ENCODE measurements at regions not wholly inside any gene's neighbourhood (a gene's known extent, or its start where the extent isn't known, plus 50 kb on each side); places are given as distances from the start of the nearest gene placed in this dataset.

GRCh38 chr6:96687121-96687520, 124.2 kb downstream of the FHL5 start:
- no peaks in the 10 kb centered on the region for H3K4me1 Mint-ChIP-seq
- DNase-seq (ENCODE audit: low spot score in 2 of 2) (no peak), ATAC-seq (replicated peaks; ENCODE audit: extremely low read depth, poor library complexity, severe bottlenecking) (no peak)
- H3K27me3 Mint-ChIP-seq, result peaks cover 74% of the 10 kb centered on the region
- no peak overlapping the region for H3K4me3 Mint-ChIP-seq
- H3K27ac Mint-ChIP-seq (ENCODE audit: low read depth), result no peak overlapping the region
- no peaks in the 10 kb centered on the region for H3K36me3 Mint-ChIP-seq (ENCODE audit: insufficient read depth)
- H3K9me3 Mint-ChIP-seq, result no peaks in the 10 kb centered on the region

DNA sequence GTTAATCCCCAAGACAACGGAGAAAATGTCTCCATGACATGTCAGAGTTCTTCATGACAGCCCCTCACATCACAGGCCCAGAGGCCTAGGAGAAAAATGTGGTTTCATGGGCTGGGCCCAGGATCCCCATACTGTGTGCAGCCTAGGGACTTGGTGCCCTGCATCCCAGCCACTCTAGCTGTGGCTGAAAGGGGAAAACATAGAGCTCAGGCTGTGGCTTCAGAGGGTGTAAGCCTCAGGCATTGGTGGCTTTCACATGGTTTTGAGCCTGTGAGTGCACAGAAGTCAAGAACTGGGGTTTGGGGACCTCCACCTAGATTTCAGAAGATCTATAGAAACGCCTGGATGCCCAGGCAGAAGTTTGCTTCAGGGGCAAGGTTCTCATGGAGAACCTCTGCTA, 122.8 kb downstream of the FHL5 start:
- Mint-ChIP-seq H3K27ac (ENCODE audit: low read depth) (no peak overlapping the region), H3K9me3 (no peaks in the 10 kb centered on the region), H3K4me3 (no peak overlapping the region), H3K4me1 (no peaks in the 10 kb centered on the region), H3K27me3 (peaks cover 70% of the 10 kb centered on the region), H3K36me3 (ENCODE audit: insufficient read depth) (no peaks in the 10 kb centered on the region)
- ATAC-seq (replicated peaks; ENCODE audit: extremely low read depth, poor library complexity, severe bottlenecking), result no peak
- DNase-seq (ENCODE audit: low spot score in 2 of 2), result no peak

DNA sequence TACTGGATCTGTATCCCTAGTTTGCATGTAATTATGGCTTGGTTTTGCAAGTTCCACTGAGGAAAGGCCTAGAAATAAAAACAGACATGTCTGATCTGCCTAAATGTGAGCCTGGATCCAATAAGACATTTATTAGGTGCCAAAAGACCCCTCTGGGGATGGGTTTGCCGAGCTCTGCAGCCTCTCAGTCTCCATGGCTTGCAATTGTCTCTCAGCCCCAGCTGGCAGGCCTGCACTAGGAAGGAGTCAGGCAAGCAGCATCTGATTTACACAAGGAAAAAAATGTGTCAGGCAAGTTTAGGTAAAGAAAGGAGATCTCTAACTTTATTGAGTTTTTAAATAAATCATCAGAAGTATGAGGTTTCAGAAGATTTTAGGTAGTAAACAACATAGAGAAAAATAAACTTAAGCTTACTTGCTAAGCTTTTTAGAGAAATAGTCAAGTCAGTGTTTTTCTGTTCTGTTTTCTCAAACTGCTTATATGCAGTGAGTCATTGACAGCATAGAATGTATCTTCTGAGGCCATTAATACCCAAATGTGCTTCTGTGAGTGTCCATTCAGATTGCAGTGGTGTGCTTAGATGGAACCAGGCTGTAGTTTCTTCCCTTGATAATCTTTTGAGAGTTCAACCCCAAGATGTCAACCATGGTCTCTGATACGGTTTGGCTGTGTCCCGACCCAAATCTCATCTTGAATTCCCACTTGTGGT, 121.0 kb downstream of the FHL5 start:
- H3K4me1 Mint-ChIP-seq, result no peaks in the 10 kb centered on the region
- no peak overlapping the region for H3K4me3 Mint-ChIP-seq
- H3K27me3 Mint-ChIP-seq, result peaks cover 52% of the 10 kb centered on the region
- no peaks in the 10 kb centered on the region for H3K9me3 Mint-ChIP-seq
- H3K27ac Mint-ChIP-seq (ENCODE audit: low read depth), result no peak overlapping the region
- DNase-seq (ENCODE audit: low spot score in 2 of 2), result no peak
- no peak for ATAC-seq (replicated peaks; ENCODE audit: extremely low read depth, poor library complexity, severe bottlenecking)
- no peaks in the 10 kb centered on the region for H3K36me3 Mint-ChIP-seq (ENCODE audit: insufficient read depth)

DNA sequence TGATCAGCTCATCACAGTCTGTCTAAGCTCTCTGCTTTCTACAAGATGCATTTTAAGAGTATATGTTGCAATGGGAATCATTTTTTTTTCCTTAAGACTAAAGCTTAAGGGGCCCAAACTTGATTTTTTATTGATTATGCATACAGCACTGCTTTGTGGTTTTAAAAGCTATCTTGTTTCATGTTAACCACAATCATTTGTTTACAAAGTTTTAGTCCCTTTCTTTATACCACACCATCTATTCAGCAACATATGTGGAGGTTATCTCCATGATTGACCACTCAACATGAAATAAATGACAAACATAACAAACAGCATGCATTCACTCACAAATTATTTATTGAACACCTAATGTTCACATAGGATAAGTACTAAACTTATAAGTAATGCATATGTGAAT, 119.1 kb downstream of the FHL5 start:
- H3K27me3 Mint-ChIP-seq, result peaks cover 33% of the 10 kb centered on the region
- no peak overlapping the region for H3K27ac Mint-ChIP-seq (ENCODE audit: low read depth)
- H3K4me1 Mint-ChIP-seq, result no peaks in the 10 kb centered on the region
- no peaks in the 10 kb centered on the region for H3K36me3 Mint-ChIP-seq (ENCODE audit: insufficient read depth)
- DNase-seq (ENCODE audit: low spot score in 2 of 2) (no peak), ATAC-seq (replicated peaks; ENCODE audit: extremely low read depth, poor library complexity, severe bottlenecking) (no peak)
- no peak overlapping the region for H3K4me3 Mint-ChIP-seq
- no peaks in the 10 kb centered on the region for H3K9me3 Mint-ChIP-seq

DNA sequence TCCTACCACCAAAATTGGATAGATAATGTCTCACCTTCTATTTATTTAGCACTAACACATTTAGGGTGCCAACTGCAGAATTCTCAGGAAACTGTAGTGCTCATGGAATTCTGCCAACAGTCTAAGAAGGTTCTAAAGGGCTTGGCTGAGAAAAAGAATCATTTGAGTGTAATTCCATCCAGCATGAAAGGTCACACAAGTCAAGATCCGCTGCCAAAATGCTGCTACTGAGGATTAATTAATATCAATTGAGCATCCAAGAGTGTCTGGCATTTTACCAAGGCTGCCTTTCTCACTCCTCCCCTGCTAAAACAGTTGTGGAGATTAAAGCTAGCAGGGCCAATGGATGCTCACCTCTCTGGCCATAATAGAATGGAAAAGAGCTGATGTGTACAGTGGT, 112.7 kb downstream of the FHL5 start:
- no peak for ATAC-seq (replicated peaks; ENCODE audit: extremely low read depth, poor library complexity, severe bottlenecking)
- H3K27ac Mint-ChIP-seq (ENCODE audit: low read depth), result no peak overlapping the region
- H3K9me3 Mint-ChIP-seq, result no peaks in the 10 kb centered on the region
- H3K4me1 Mint-ChIP-seq, result no peaks in the 10 kb centered on the region
- H3K4me3 Mint-ChIP-seq, result no peak overlapping the region
- no peaks in the 10 kb centered on the region for H3K36me3 Mint-ChIP-seq (ENCODE audit: insufficient read depth)
- no peak for DNase-seq (ENCODE audit: low spot score in 2 of 2)
- H3K27me3 Mint-ChIP-seq, result peaks cover 15% of the 10 kb centered on the region
